ENCODE measurements at regions not wholly inside any gene's neighbourhood (a gene's known extent, or its start where the extent isn't known, plus 50 kb on each side); places are given as distances from the start of the nearest gene placed in this dataset.
"Not testable (repeated sequence)": the region's sequence is repeated elsewhere in the genome, so short reads cannot be mapped to it uniquely, and the experiment has no call there.

GRCh38 chr3:110697961-110698360 lies 373.7 kb upstream of the NECTIN3 start:
- Mint-ChIP-seq H3K4me3 (no peak overlapping the region), H3K9me3 (peaks cover 20% of the 10 kb centered on the region), H3K4me1 (ENCODE audit: low read depth) (no peaks in the 10 kb centered on the region), H3K36me3 (ENCODE audit: low read depth) (no peaks in the 10 kb centered on the region), H3K27ac (no peak overlapping the region), H3K27me3 (no peaks in the 10 kb centered on the region)
- intact Hi-C loops (cut with micrococcal nuclease), result no loop called here

- H3K27ac Mint-ChIP-seq; H3K27me3 Mint-ChIP-seq; H3K4me1 Mint-ChIP-seq (ENCODE audit: low read depth); H3K4me3 Mint-ChIP-seq; H3K36me3 Mint-ChIP-seq (ENCODE audit: low read depth); intact Hi-C loops (cut with micrococcal nuclease): not testable (repeated sequence)
- H3K9me3 Mint-ChIP-seq, result peaks cover 39% of the 10 kb centered on the region
Measured at GRCh38 chr3:110704332-110704731, 367.3 kb upstream of the NECTIN3 start.

GRCh38 chr3:110708156-110708555 lies 363.5 kb upstream of the NECTIN3 start:
- Mint-ChIP-seq H3K4me3 (no peak overlapping the region), H3K9me3 (peaks cover 38% of the 10 kb centered on the region), H3K27ac (no peak overlapping the region), H3K4me1 (ENCODE audit: low read depth) (no peaks in the 10 kb centered on the region), H3K36me3 (ENCODE audit: low read depth) (no peaks in the 10 kb centered on the region), H3K27me3 (no peaks in the 10 kb centered on the region)
- intact Hi-C loops (cut with micrococcal nuclease), result no loop called here

- H3K27me3 Mint-ChIP-seq, result no peaks in the 10 kb centered on the region
- no peaks in the 10 kb centered on the region for H3K36me3 Mint-ChIP-seq (ENCODE audit: low read depth)
- no peak overlapping the region for H3K4me3 Mint-ChIP-seq
- H3K27ac Mint-ChIP-seq, result no peak overlapping the region
- no peaks in the 10 kb centered on the region for H3K4me1 Mint-ChIP-seq (ENCODE audit: low read depth)
- intact Hi-C loops (cut with micrococcal nuclease), result no loop called here
- peaks cover 23% of the 10 kb centered on the region for H3K9me3 Mint-ChIP-seq
Measured at GRCh38 chr3:110710156-110710555, 361.5 kb upstream of the NECTIN3 start.

- no peak overlapping the region for H3K4me3 Mint-ChIP-seq
- no peaks in the 10 kb centered on the region for H3K27me3 Mint-ChIP-seq
- H3K4me1 Mint-ChIP-seq (ENCODE audit: low read depth), result no peaks in the 10 kb centered on the region
- H3K27ac Mint-ChIP-seq, result no peak overlapping the region
- intact Hi-C loops (cut with micrococcal nuclease), result no loop called here
- peaks cover 18% of the 10 kb centered on the region for H3K9me3 Mint-ChIP-seq
- no peaks in the 10 kb centered on the region for H3K36me3 Mint-ChIP-seq (ENCODE audit: low read depth)
Measured at GRCh38 chr3:110710603-110711002, 361.0 kb upstream of the NECTIN3 start.

GRCh38 chr3:110711130-110711832 lies 360.3 kb upstream of the NECTIN3 start:
- Mint-ChIP-seq H3K9me3 (peaks cover 11% of the 10 kb centered on the region), H3K4me1 (ENCODE audit: low read depth) (no peaks in the 10 kb centered on the region), H3K27ac (no peak overlapping the region), H3K27me3 (no peaks in the 10 kb centered on the region), H3K36me3 (ENCODE audit: low read depth) (no peaks in the 10 kb centered on the region), H3K4me3 (no peak overlapping the region)
- intact Hi-C loops (cut with micrococcal nuclease), result no loop called here

- no peak overlapping the region for H3K27ac Mint-ChIP-seq
- intact Hi-C loops (cut with micrococcal nuclease), result no loop called here
- no peaks in the 10 kb centered on the region for H3K27me3 Mint-ChIP-seq
- no peaks in the 10 kb centered on the region for H3K4me1 Mint-ChIP-seq (ENCODE audit: low read depth)
- peaks cover 11% of the 10 kb centered on the region for H3K9me3 Mint-ChIP-seq
- no peaks in the 10 kb centered on the region for H3K36me3 Mint-ChIP-seq (ENCODE audit: low read depth)
- no peak overlapping the region for H3K4me3 Mint-ChIP-seq
Measured at GRCh38 chr3:110711851-110712516, 359.6 kb upstream of the NECTIN3 start.

GRCh38 chr3:110727056-110727455 lies 344.6 kb upstream of the NECTIN3 start:
- peaks cover 11% of the 10 kb centered on the region for H3K9me3 Mint-ChIP-seq
- H3K27me3 Mint-ChIP-seq, result no peaks in the 10 kb centered on the region
- no peak overlapping the region for H3K27ac Mint-ChIP-seq
- no peaks in the 10 kb centered on the region for H3K4me1 Mint-ChIP-seq (ENCODE audit: low read depth)
- H3K4me3 Mint-ChIP-seq, result no peak overlapping the region
- H3K36me3 Mint-ChIP-seq (ENCODE audit: low read depth), result no peaks in the 10 kb centered on the region
- intact Hi-C loops (cut with micrococcal nuclease), result no loop called here

GRCh38 chr3:110731148-110731547 lies 340.5 kb upstream of the NECTIN3 start:
- H3K27ac Mint-ChIP-seq, result no peak overlapping the region
- H3K9me3 Mint-ChIP-seq, result peaks cover 11% of the 10 kb centered on the region
- no peaks in the 10 kb centered on the region for H3K4me1 Mint-ChIP-seq (ENCODE audit: low read depth)
- no peaks in the 10 kb centered on the region for H3K36me3 Mint-ChIP-seq (ENCODE audit: low read depth)
- intact Hi-C loops (cut with micrococcal nuclease), result no loop called here
- no peaks in the 10 kb centered on the region for H3K27me3 Mint-ChIP-seq
- no peak overlapping the region for H3K4me3 Mint-ChIP-seq

- peaks cover 17% of the 10 kb centered on the region for H3K9me3 Mint-ChIP-seq
- H3K4me1 Mint-ChIP-seq (ENCODE audit: low read depth), result no peaks in the 10 kb centered on the region
- no peak overlapping the region for H3K4me3 Mint-ChIP-seq
- H3K36me3 Mint-ChIP-seq (ENCODE audit: low read depth), result no peaks in the 10 kb centered on the region
- no peak overlapping the region for H3K27ac Mint-ChIP-seq
- no peaks in the 10 kb centered on the region for H3K27me3 Mint-ChIP-seq
- intact Hi-C loops (cut with micrococcal nuclease), result no loop called here
Measured at GRCh38 chr3:110732420-110732819, 339.2 kb upstream of the NECTIN3 start.

GRCh38 chr3:110733045-110733444 lies 338.6 kb upstream of the NECTIN3 start:
- no peaks in the 10 kb centered on the region for H3K27me3 Mint-ChIP-seq
- H3K27ac Mint-ChIP-seq, result no peak overlapping the region
- H3K36me3 Mint-ChIP-seq (ENCODE audit: low read depth), result no peaks in the 10 kb centered on the region
- H3K4me3 Mint-ChIP-seq, result no peak overlapping the region
- intact Hi-C loops (cut with micrococcal nuclease), result no loop called here
- no peaks in the 10 kb centered on the region for H3K4me1 Mint-ChIP-seq (ENCODE audit: low read depth)
- peaks cover 18% of the 10 kb centered on the region for H3K9me3 Mint-ChIP-seq

GRCh38 chr3:110734524-110734923 lies 337.1 kb upstream of the NECTIN3 start:
- H3K4me1 Mint-ChIP-seq (ENCODE audit: low read depth), result no peaks in the 10 kb centered on the region
- intact Hi-C loops (cut with micrococcal nuclease), result no loop called here
- H3K27ac Mint-ChIP-seq, result no peak overlapping the region
- H3K9me3 Mint-ChIP-seq, result peaks cover 10% of the 10 kb centered on the region
- H3K27me3 Mint-ChIP-seq, result no peaks in the 10 kb centered on the region
- no peak overlapping the region for H3K4me3 Mint-ChIP-seq
- H3K36me3 Mint-ChIP-seq (ENCODE audit: low read depth), result no peaks in the 10 kb centered on the region

- Mint-ChIP-seq H3K27ac (no peak overlapping the region), H3K27me3 (no peaks in the 10 kb centered on the region), H3K4me1 (ENCODE audit: low read depth) (no peaks in the 10 kb centered on the region), H3K9me3 (peaks cover 7% of the 10 kb centered on the region), H3K4me3 (no peak overlapping the region), H3K36me3 (ENCODE audit: low read depth) (no peaks in the 10 kb centered on the region)
- intact Hi-C loops (cut with micrococcal nuclease), result no loop called here
Measured at GRCh38 chr3:110736332-110736731, 335.3 kb upstream of the NECTIN3 start.

GRCh38 chr3:110738531-110738930 lies 333.1 kb upstream of the NECTIN3 start:
- Mint-ChIP-seq H3K27me3 (no peaks in the 10 kb centered on the region), H3K27ac (no peak overlapping the region), H3K36me3 (ENCODE audit: low read depth) (no peaks in the 10 kb centered on the region), H3K4me1 (ENCODE audit: low read depth) (no peaks in the 10 kb centered on the region), H3K4me3 (no peak overlapping the region), H3K9me3 (peaks cover 7% of the 10 kb centered on the region)
- intact Hi-C loops (cut with micrococcal nuclease), result no loop called here

- intact Hi-C loops (cut with micrococcal nuclease), result no loop called here
- H3K27me3 Mint-ChIP-seq, result no peaks in the 10 kb centered on the region
- H3K27ac Mint-ChIP-seq, result no peak overlapping the region
- no peaks in the 10 kb centered on the region for H3K4me1 Mint-ChIP-seq (ENCODE audit: low read depth)
- H3K9me3 Mint-ChIP-seq, result peaks cover 17% of the 10 kb centered on the region
- H3K36me3 Mint-ChIP-seq (ENCODE audit: low read depth), result no peaks in the 10 kb centered on the region
- no peak overlapping the region for H3K4me3 Mint-ChIP-seq
Measured at GRCh38 chr3:110741891-110742290, 329.7 kb upstream of the NECTIN3 start.
